Activated CD4-positive, alpha-beta T cell treated with anti-CD3 and anti-CD28 coated beads for 48 hours (primary cell): ENCODE measurements at regions not wholly inside any gene's neighbourhood (a gene's known extent, or its start where the extent isn't known, plus 50 kb on each side); places are given as distances from the start of the nearest gene placed in this dataset.
"Not testable (repeated sequence)": the region's sequence is repeated elsewhere in the genome, so short reads cannot be mapped to it uniquely, and the experiment has no call there.

Experiments
- DNase-seq: peaks from one replicate; pipeline ENCODE4 v3.0.0-alpha.2; 2020

- not testable (repeated sequence) for DNase-seq
Observed at GRCh38 chr21:27317601-27318000, 350.7 kb upstream of the ADAMTS5 start.

DNA sequence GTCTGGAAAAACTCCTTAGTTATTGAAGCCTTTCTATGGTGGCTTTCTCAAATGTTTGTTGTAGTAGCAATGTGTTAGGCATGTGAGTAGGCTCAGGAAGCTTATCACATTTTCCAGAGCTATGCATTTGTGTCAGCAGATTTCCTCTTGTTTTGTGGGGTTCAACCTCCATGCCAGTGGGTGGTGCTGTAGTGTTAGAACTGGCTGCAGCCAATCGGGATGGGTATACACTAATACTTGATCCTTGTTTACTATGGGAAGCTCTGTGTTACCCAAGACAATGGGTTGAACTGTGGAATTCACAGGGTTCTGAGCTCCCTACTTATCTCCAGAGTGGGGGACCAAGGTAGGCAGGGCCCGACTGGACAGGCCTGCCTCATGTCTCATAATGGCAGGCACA, 348.5 kb upstream of the ADAMTS5 start:
- no peak for DNase-seq

DNA sequence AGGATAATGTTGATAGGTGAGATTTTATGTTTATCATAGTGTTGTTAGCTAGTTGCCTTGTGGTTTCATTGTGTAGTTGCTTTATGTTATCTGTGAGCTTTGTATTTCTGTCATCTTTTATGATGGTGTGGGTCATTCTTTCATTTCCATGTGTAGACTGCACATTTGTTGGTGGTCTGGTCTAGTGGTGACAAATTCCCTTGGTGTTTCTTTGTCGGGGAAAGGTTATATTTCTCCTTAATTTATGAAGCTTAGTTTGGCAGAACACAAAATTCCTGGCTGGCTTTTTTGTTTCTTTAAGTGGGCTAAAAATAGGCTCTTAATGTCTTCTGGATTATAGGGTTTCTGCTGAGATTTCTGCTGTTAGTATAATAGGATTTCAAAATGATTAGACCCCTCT, 347.2 kb upstream of the ADAMTS5 start:
- DNase-seq = no peak

DNA sequence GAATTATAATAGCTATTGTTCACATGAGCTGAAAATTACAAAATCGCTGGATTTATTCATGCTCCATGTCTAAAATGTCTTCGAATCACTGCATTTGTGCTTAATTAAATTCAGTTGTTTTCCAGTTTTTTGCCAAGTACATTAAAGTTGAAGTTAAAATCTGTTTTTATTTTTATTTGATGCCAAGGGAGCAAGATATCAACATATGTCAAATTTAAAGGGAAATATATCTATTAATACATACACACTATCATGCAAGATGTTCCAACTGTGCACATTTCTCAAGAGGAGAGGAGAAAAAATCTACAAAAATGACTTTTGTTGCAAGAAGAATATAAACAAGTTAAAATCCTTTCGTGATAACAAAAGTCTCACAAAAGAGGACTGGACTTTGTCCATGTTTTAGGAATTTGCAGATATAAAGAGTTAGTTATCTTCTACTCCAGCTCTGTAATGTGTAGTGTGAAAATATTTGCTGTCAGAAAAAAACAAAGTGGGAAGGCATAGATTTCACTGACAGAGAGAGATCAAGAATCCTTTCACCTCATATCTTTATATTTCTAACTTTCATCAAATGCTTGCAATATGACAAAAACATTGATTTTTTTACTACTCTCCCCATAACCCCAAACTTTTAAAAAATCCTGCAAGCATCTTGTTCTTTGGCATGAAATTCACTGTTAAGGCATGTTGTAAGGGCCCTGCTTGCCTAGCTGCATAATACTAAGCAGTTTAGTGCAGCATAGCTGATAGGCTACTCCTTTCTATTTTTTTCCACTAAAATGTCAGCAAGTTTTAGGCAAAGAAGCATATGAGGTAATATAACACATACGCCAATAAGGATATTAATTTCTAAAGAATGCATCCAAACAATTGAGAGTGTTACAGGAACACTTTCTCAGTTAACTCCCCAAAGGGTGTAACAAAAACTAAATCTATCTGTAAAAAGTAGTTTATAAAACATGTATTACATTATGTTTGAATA, 340.2 kb upstream of the ADAMTS5 start:
- DNase-seq = no peak

GRCh38 chr21:27306206-27306605, 339.3 kb upstream of the ADAMTS5 start:
- no peak for DNase-seq

DNA sequence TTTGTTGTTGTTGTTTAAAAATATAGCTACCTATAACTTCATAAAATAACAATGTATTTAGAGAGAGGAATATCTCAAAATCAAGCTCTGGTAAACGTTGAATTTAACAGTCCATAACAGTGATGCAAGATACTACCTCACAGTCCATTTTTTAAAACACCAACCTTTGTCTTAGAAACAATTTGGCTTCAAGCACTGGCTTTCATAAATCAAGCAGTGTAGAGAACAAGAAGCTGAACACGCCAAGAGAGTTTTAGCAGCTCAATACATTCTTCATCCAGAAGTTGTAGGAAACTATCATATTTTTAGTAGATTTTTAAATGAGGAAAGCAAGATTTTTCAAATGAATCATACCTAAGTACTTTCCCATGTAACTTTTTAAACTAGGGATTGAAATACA, 334.3 kb upstream of the ADAMTS5 start:
- no peak for DNase-seq

- no peak for DNase-seq
Observed at GRCh38 chr21:27300770-27301169, 333.9 kb upstream of the ADAMTS5 start.

- DNase-seq = no peak
Observed at GRCh38 chr21:27298465-27298864, 331.6 kb upstream of the ADAMTS5 start.

GRCh38 chr21:27293239-27293638, 326.4 kb upstream of the ADAMTS5 start:
- DNase-seq = no peak

DNA sequence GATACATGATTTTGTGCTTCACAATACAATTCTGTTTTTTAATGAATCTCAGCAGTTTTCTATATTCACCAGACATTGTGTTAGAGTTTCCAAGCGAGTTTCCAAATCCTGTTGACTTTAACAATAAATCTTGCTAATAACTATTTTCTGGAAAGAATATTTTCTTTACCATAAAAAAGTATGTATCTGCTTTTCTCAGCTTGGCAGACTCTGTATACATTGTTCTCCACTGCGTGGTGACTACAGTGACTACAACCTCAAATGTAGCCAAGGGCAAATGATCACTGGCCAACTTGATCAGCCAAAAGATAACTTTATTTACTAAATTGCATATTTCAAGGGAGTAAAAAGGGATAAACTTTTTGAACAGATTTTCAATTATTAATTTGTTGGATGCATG, 325.9 kb upstream of the ADAMTS5 start:
- DNase-seq = no peak

DNA sequence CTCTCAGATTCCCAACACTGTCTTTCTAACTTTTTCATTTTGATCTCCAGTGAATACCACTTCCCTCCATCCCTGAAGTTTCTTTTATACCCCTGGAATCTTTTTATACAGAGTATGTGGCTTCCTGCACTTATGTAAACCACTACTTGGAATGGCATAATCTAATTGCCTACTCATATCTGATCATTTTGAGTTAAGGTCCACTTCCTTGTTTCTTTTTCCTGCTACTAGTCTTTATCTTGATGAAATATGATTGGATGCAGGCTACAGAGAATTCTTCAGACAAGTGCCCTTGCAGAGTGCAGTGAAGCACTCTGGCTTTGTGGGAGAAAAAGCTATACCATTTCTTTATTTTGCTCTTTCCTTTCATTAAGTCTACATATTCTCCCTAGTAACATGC, 325.3 kb upstream of the ADAMTS5 start:
- DNase-seq = no peak

- DNase-seq = no peak
Observed at GRCh38 chr21:27291006-27291405, 324.1 kb upstream of the ADAMTS5 start.

DNA sequence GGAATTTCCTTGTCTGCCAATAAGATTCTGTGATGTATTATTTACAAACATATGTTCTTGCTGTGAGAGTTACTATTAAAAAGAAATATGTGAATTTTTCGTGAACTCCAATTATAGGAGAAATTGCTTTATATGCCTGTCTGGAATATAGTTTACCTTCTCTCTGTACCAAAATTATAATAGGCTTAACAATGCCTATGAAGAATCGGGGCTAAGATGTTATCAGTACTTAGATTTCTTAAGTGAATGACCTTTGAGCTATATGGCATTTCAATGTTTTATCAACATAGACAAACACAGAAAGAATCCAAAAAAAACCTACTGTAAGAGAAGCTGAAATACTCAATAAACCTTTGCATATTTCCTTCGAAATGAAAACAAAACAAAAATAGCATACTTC, 323.1 kb upstream of the ADAMTS5 start:
- DNase-seq = no peak

GRCh38 chr21:27286760-27287159, 319.9 kb upstream of the ADAMTS5 start:
- no peak for DNase-seq

DNA sequence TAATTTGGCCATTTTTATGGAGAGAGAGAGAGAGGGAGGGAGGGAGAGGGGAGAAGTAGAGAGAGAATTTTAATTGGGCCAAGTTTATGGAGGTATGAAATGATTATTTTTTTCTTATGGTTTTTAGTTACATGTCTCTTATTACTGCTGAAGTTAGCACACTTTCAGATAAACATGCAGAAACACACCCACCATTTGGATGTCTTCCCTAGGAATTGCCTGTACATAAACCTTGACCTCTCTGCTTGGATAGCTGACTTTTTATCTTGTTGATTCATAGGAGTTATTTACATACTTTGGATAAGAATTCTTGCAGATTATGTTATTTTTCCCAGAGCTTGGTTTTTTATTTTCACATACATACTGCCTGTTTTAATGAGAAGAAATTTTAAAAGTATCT, 310.2 kb upstream of the ADAMTS5 start:
- no peak for DNase-seq

DNA sequence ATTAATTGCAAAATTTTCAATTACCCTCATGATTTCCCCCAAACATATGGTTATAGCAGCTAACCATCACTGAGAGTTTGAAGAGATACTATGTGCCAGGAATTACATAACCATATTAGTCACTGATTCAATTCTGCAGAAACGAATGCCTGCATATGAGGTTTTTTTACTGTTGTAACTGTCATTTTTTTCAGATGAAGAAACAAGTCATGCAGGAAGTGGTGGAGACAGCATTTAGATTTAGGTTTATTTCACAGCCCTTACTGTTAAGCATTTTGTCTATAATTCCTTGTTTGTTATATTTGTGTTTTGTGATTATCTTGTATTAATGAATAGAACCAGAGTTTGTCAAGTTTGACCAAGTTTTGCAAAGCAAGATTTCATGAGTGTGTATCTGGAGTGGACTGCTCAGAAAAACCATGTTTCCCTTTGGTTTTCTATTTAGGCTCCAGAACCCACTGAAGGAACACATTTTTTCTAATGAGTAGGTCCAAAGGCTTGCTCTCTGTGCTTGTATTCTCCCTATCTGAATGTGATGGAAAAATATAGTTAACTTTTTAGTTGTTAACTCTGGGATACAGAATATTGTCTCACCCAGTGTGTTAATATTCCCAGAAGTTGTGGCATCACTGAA, 308.5 kb upstream of the ADAMTS5 start:
- DNase-seq = no peak

DNA sequence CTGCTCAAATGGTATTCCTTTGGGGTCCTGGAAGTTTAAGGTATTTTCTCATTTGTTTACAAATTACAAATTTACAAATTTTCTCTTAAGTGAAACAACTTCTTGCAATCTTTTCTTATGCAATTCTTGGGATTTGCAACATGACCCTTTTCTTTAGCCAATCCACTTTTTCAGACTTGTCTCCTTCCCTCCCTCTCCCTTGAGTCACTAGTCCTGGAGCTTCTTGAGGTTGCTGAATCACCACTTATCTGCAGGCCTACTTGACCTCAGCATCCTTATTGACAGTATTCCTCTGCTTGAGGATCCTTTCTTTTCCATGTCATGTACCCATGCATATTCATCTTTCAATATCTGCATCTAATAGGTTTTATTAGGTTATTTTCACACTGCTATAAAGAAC, 302.8 kb upstream of the ADAMTS5 start:
- no peak for DNase-seq

DNA sequence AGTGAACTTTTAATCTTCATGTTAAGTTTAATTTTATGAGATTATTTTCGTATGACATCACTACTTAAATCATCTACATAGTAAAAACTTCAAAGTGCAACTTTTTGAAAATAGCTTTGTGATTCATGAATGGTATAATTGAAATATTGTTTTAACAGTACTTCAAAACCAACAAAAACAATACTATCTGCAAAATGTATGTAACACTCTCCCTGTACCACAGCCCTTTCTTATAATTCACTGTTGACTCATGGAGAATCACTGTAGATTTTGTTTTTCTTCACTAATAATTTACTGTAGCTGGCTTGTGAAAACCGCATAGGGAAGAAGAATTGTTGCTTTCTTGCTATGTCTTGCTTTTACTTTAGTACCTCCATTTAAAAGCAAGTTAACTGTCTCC, 301.4 kb upstream of the ADAMTS5 start:
- DNase-seq = no peak

DNA sequence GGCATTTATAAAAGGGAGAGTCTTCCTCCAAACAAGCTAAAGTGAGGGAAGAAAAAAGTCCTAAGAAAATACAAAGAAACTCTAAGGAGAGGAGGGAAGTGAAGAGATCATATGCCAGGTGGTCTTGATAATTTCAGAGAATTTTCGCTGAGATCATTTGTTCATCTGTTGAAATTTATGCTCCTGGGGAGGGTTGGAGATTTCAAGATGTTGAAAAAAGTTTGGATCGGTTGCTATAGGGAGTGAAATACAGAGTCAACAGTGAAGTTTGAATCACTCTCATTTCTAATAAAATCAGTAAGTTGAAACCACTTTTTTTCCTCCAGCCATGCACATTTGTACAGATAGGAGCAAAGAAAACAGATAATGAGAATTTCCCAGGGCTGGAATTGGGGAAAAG, 299.1 kb upstream of the ADAMTS5 start:
- DNase-seq = no peak

DNA sequence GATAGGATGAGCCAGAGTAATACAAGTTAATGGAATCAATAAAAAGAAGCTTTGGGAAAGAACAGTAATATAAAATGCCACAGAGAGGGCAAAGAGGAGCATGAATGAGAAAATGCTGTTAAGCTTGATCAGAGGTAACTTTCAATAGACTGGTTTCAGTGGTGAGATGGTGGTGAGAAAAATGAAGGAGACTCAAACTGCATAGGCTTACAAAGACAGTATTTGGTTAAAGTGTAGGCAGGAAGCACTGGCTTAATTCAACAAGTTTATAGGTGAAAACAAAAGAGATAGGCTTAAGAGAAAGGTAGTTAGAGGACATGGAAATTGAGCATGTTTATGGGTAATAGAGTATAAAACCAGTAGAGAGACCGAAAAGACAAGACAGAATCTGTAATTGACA, 298.6 kb upstream of the ADAMTS5 start:
- DNase-seq = no peak

GRCh38 chr21:27261676-27262075, 294.8 kb upstream of the ADAMTS5 start:
- no peak for DNase-seq

GRCh38 chr21:27260728-27261127, 293.8 kb upstream of the ADAMTS5 start:
- DNase-seq = no peak

- no peak for DNase-seq
Observed at GRCh38 chr21:27258742-27259448, 292.0 kb upstream of the ADAMTS5 start.
